CD4-positive, alpha-beta T cell (primary cell): ENCODE measurements at regions not wholly inside any gene's neighbourhood (a gene's known extent, or its start where the extent isn't known, plus 50 kb on each side); places are given as distances from the start of the nearest gene placed in this dataset.

Experiments
- ATAC-seq: fragments of 200-7000 bp; cut with Tn5 transposase; one replicate; pipeline ENCODE4 v1.10.0; 2022; ENCODE audit warnings: mild to moderate bottlenecking; ENCODE audit not compliant: poor library complexity
- CTCF ChIA-PET: fragments of 350-600 bp; sonication (Branson Sonifier 250); formaldehyde crosslinking; loops from one replicate; lab custom pipeline; 2021; ENCODE audit warnings: antibody characterized with exemption, inconsistent platforms; lab: Charles Lee
- POLR2A ChIA-PET: fragments of 350-600 bp; sonication (Branson Sonifier 250); formaldehyde crosslinking; loops from one replicate; lab custom pipeline; 2021; ENCODE audit warnings: antibody characterized with exemption, inconsistent platforms; lab: Charles Lee
- DNase-seq, 14 experiments: peaks; one replicate each; pipeline ENCODE4 v3.0.0-alpha.2; 2013 to 2020; ENCODE audit warnings: mixed read lengths in 2 of 14
- H3K27ac ChIP-seq, 2 donors: one replicate each; pipeline versions ENCODE4 v1.5.1 to v1.7.0; 2013; ENCODE audit warnings: low read length in 2 of 2, low read depth in 1 of 2, mild to moderate bottlenecking in 1 of 2
- H3K27me3 ChIP-seq, 2 experiments: 1 replicate in 1 of 2; 2 replicates in 1 of 2; pipeline versions ENCODE4 v1.6.1 to v1.7.0; 2013; ENCODE audit warnings: low read length in 2 of 2, control low read depth in 1 of 2, mild to moderate bottlenecking in 1 of 2, moderate library complexity in 1 of 2; ENCODE audit not compliant: insufficient read depth in 2 of 2, control insufficient read depth in 1 of 2
- H3K36me3 ChIP-seq: one replicate; pipeline ENCODE4 v1.6.1; 2013; ENCODE audit warnings: low read length, control low read depth; ENCODE audit not compliant: insufficient read depth
- H3K4me1 ChIP-seq: one replicate; pipeline ENCODE4 v1.6.1; 2013; ENCODE audit warnings: low read length, control low read depth; ENCODE audit not compliant: insufficient read depth
- H3K4me3 ChIP-seq: one replicate; pipeline ENCODE4 v1.5.1; 2013; ENCODE audit warnings: mild to moderate bottlenecking, low read length, moderate library complexity
- H3K9me3 ChIP-seq, 2 experiments: 1 replicate in 1 of 2; 2 replicates in 1 of 2; pipeline versions ENCODE4 v1.6.1 to v1.7.0; 2013; ENCODE audit warnings: low read length in 2 of 2, mild to moderate bottlenecking in 2 of 2, control low read depth in 1 of 2, moderate library complexity in 1 of 2; ENCODE audit not compliant: control insufficient read depth in 1 of 2, insufficient read depth in 1 of 2
- H3K27ac Mint-ChIP-seq: one replicate; pipeline ENCODE4 v1.8.0; 2020; ENCODE audit warnings: mixed read lengths
- H3K27me3 Mint-ChIP-seq: one replicate; pipeline ENCODE4 v1.8.0; 2021; ENCODE audit warnings: mixed read lengths
- H3K36me3 Mint-ChIP-seq: one replicate; pipeline ENCODE4 v1.8.0; 2021; ENCODE audit warnings: low read depth, mixed read lengths
- H3K4me1 Mint-ChIP-seq: one replicate; pipeline ENCODE4 v1.8.0; 2021; ENCODE audit warnings: low read depth, mixed read lengths
- H3K4me3 Mint-ChIP-seq: one replicate; pipeline ENCODE4 v1.8.0; 2020; ENCODE audit warnings: mild to moderate bottlenecking, mixed read lengths
- H3K9me3 Mint-ChIP-seq: one replicate; pipeline ENCODE4 v1.8.0; 2020; ENCODE audit warnings: mixed read lengths
- intact Hi-C, 2 experiments: fragments of 100-400 bp; cut with DNase I in 1 of 2; cut with micrococcal nuclease in 1 of 2; formaldehyde crosslinking; loops; one replicate each; pipeline versions ENCODE4 v1.15.1 to v1.9.0; 2023 to 2025; cut with DNase I, micrococcal nuclease
- TF ChIP-seq, protein P1 (sequence below): fragments of 200-600 bp; IDR thresholded peaks from one replicate; pipeline ENCODE4 v1.8.0; 2022; ENCODE audit warnings: antibody characterized with exemption, mild to moderate bottlenecking

DNA sequence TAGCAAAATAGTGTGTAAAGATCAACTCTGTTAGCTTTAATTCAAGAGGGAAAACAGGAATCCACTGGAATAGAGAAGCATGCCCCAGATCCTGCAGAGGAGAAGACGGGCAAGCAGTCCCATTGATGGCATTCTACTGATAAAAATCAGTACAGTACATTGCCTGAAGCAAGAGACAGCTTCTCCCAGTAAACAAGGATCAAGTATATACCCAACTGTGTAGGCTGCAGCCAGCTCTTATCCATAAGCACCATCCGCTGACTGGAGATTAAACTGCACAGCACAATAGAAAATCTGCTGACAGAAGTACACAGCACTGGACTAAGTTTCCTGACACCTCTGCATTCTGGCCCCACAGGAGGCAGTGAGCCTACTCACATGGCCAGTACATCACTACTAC is 110.1 kb downstream of the COX18 start:
- Mint-ChIP-seq H3K27ac (no peak overlapping the region), H3K27me3 (peaks cover 26% of the 10 kb centered on the region), H3K4me3 (no peak overlapping the region), H3K4me1 (no peaks in the 10 kb centered on the region), H3K9me3 (peaks cover 11% of the 10 kb centered on the region), H3K36me3 (no peaks in the 10 kb centered on the region)
- Histone ChIP-seq H3K27ac (no peak overlapping the region), H3K27me3 (no peaks in the 10 kb centered on the region), H3K4me1 (no peaks in the 10 kb centered on the region), H3K36me3 (no peaks in the 10 kb centered on the region), H3K4me3 (no peak overlapping the region), H3K9me3 (peaks cover 0 to 16% of the 10 kb centered on the region in 2 experiments)
- POLR2A ChIA-PET: no interaction called here
- TF ChIP-seq, protein P1, sequence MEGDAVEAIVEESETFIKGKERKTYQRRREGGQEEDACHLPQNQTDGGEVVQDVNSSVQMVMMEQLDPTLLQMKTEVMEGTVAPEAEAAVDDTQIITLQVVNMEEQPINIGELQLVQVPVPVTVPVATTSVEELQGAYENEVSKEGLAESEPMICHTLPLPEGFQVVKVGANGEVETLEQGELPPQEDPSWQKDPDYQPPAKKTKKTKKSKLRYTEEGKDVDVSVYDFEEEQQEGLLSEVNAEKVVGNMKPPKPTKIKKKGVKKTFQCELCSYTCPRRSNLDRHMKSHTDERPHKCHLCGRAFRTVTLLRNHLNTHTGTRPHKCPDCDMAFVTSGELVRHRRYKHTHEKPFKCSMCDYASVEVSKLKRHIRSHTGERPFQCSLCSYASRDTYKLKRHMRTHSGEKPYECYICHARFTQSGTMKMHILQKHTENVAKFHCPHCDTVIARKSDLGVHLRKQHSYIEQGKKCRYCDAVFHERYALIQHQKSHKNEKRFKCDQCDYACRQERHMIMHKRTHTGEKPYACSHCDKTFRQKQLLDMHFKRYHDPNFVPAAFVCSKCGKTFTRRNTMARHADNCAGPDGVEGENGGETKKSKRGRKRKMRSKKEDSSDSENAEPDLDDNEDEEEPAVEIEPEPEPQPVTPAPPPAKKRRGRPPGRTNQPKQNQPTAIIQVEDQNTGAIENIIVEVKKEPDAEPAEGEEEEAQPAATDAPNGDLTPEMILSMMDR: no peak
- ATAC-seq (no peak), DNase-seq (no peak)
- CTCF ChIA-PET: interaction anchor here (1.0 kb wide), 1 partner anchor 11 kb away, joined by 3 read pairs; no protein-coding TSS in a partner anchor
- intact Hi-C loops: no loop called here

DNA sequence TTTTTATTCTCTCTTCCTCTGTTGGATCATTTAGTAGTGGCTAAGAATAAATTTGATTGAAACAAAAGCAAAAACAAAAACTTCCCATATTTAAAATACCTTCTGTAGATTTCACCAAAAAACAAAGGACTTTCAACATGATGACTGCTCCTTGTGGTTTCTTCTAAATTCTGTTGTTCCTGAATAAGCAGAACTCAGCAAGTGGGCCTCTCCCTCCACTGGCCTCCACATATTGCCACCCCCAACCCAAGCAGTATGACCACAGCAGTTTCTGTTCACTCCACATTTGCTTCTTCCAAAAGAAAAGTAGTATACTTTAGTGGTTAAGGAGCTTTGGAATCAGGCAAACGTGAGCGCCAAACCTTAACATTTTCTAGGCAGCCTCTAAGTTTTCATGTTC is 114.7 kb downstream of the COX18 start:
- ChIA-PET CTCF (no interaction called here), POLR2A (no interaction called here)
- H3K36me3 Mint-ChIP-seq: no peaks in the 10 kb centered on the region
- H3K27me3 Mint-ChIP-seq: peaks cover 25% of the 10 kb centered on the region
- H3K4me1 ChIP-seq: no peaks in the 10 kb centered on the region
- intact Hi-C loops: no loop called here
- peaks cover 5% of the 10 kb centered on the region for H3K9me3 Mint-ChIP-seq
- ATAC-seq (no peak), DNase-seq (no peak)
- H3K27ac ChIP-seq: no peak overlapping the region
- H3K36me3 ChIP-seq: no peaks in the 10 kb centered on the region
- H3K4me1 Mint-ChIP-seq: no peaks in the 10 kb centered on the region
- H3K4me3 ChIP-seq: no peak overlapping the region
- no peak overlapping the region for H3K27ac Mint-ChIP-seq
- TF ChIP-seq, protein P1: no peak
- H3K4me3 Mint-ChIP-seq: no peak overlapping the region
- H3K27me3 ChIP-seq: no peaks in the 10 kb centered on the region
- peaks cover 0 to 4% of the 10 kb centered on the region in 2 experiments for H3K9me3 ChIP-seq

DNA sequence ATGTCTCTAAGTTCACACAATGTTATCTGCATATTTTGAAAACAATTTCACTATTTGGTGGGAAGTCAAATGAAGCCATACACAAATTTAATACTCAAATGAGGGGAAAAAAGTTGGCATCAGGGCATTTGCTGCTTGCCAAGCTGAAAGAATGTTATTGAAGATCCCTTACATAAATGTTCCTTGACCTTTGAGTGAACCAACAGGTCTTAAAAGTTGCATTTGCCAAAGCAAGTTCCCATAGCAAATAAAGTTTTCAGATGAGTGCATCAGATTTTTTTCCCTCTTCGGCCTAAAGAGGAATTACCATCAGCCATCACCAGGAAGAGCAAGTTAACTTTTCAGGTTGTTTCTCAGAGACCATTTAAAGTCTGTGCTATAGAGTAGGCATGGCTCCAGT is 115.9 kb downstream of the COX18 start:
- Mint-ChIP-seq H3K27me3 (peaks cover 21% of the 10 kb centered on the region), H3K4me3 (no peak overlapping the region), H3K9me3 (peaks cover 5% of the 10 kb centered on the region), H3K36me3 (no peaks in the 10 kb centered on the region), H3K27ac (no peak overlapping the region), H3K4me1 (no peaks in the 10 kb centered on the region)
- POLR2A ChIA-PET: no interaction called here
- Histone ChIP-seq H3K4me3 (no peak overlapping the region), H3K9me3 (no peaks in the 10 kb centered on the region), H3K27me3 (no peaks in the 10 kb centered on the region), H3K27ac (no peak overlapping the region), H3K36me3 (no peaks in the 10 kb centered on the region), H3K4me1 (no peaks in the 10 kb centered on the region)
- ATAC-seq (no peak), DNase-seq (no peak)
- CTCF ChIA-PET: no interaction called here
- intact Hi-C loops: no loop called here
- TF ChIP-seq, protein P1: no peak
